HUES48 (cell line): ENCODE measurements at regions not wholly inside any gene's neighbourhood (a gene's known extent, or its start where the extent isn't known, plus 50 kb on each side); places are given as distances from the start of the nearest gene placed in this dataset.

ENCODE experiments used
- H3K27ac ChIP-seq: one replicate; pipeline ENCODE4 v1.7.0; 2013; ENCODE audit warnings: low read depth, low read length, inconsistent platforms
- H3K27me3 ChIP-seq: 2 replicates; pipeline ENCODE4 v1.6.1; 2013; ENCODE audit warnings: mild to moderate bottlenecking, low read length; ENCODE audit not compliant: control insufficient read depth, insufficient read depth
- H3K36me3 ChIP-seq: 2 replicates; pipeline ENCODE4 v1.6.1; 2013; ENCODE audit warnings: low read length; ENCODE audit not compliant: control insufficient read depth, insufficient read depth
- H3K4me1 ChIP-seq: 2 replicates; pipeline ENCODE4 v1.6.1; 2013; ENCODE audit warnings: mild to moderate bottlenecking, low read length; ENCODE audit not compliant: control insufficient read depth, insufficient read depth
- H3K4me3 ChIP-seq: 2 replicates; pipeline ENCODE4 v1.5.1; 2013; ENCODE audit warnings: mild to moderate bottlenecking, low read depth, low read length
- H3K9ac ChIP-seq: 2 replicates; pipeline ENCODE4 v1.6.1; 2013; ENCODE audit warnings: mild to moderate bottlenecking, low read depth, low read length, moderate library complexity
- H3K9me3 ChIP-seq: 2 replicates; pipeline ENCODE4 v1.6.1; 2013; ENCODE audit warnings: low read length; ENCODE audit not compliant: control insufficient read depth, insufficient read depth

- H3K9me3 ChIP-seq: no peaks in the 10 kb centered on the region
- H3K4me1 ChIP-seq: peaks cover 8% of the 10 kb centered on the region; the same call in 1 of the 2 replicates
- no peaks in the 10 kb centered on the region for H3K36me3 ChIP-seq
- no peak overlapping the region for H3K9ac ChIP-seq
- H3K27me3 ChIP-seq: no peaks in the 10 kb centered on the region
- no peak overlapping the region for H3K4me3 ChIP-seq
- H3K27ac ChIP-seq: no peak overlapping the region
These were observed 1329.5 kb upstream of the WWC1 start for GRCh38 chr5:166961913-166962312.

GRCh38 chr5:166962461-166962860 lies 1329.0 kb upstream of the WWC1 start:
- no peaks in the 10 kb centered on the region for H3K9me3 ChIP-seq
- H3K27me3 ChIP-seq: no peaks in the 10 kb centered on the region
- H3K4me1 ChIP-seq: peaks cover 8% of the 10 kb centered on the region; the same call in 1 of the 2 replicates
- H3K27ac ChIP-seq: no peak overlapping the region
- no peaks in the 10 kb centered on the region for H3K36me3 ChIP-seq
- H3K4me3 ChIP-seq: no peak overlapping the region
- H3K9ac ChIP-seq: no peak overlapping the region

- Histone ChIP-seq H3K4me3 (no peak overlapping the region), H3K4me1 (peaks cover 8% of the 10 kb centered on the region; the same call in 1 of the 2 replicates), H3K27me3 (no peaks in the 10 kb centered on the region), H3K27ac (no peak overlapping the region), H3K9ac (no peak overlapping the region), H3K9me3 (no peaks in the 10 kb centered on the region), H3K36me3 (no peaks in the 10 kb centered on the region)
These were observed 1327.8 kb upstream of the WWC1 start for GRCh38 chr5:166963596-166963995.

GRCh38 chr5:166977911-166978422 lies 1313.5 kb upstream of the WWC1 start:
- Histone ChIP-seq H3K9me3 (no peaks in the 10 kb centered on the region), H3K9ac (peak overlapping the region; percentile 74; the same call in 1 of the 2 replicates), H3K4me3 (peak overlapping the region; percentile 92)

GRCh38 chr5:166979307-166979895 lies 1312.0 kb upstream of the WWC1 start:
- H3K9ac ChIP-seq: peak overlapping the region; percentile 74; the same call in 1 of the 2 replicates
- H3K4me1 ChIP-seq: peaks cover 40% of the 10 kb centered on the region
- H3K27me3 ChIP-seq: peaks cover 38% of the 10 kb centered on the region
- H3K4me3 ChIP-seq: peak overlapping the region; percentile 92
- H3K27ac ChIP-seq: no peak overlapping the region
- H3K36me3 ChIP-seq: no peaks in the 10 kb centered on the region
- H3K9me3 ChIP-seq: no peaks in the 10 kb centered on the region

More at GRCh38 chr5:166977911-166978422, 1313.5 kb upstream of the WWC1 start:
- Histone ChIP-seq H3K27me3 (peaks cover 38% of the 10 kb centered on the region), H3K36me3 (no peaks in the 10 kb centered on the region), H3K4me1 (peaks cover 35% of the 10 kb centered on the region), H3K27ac (no peak overlapping the region)

GRCh38 chr5:166980666-166981065 lies 1310.8 kb upstream of the WWC1 start:
- H3K27me3 ChIP-seq: peaks cover 38% of the 10 kb centered on the region
- H3K4me1 ChIP-seq: peaks cover 40% of the 10 kb centered on the region
- H3K9ac ChIP-seq: no peak overlapping the region
- H3K27ac ChIP-seq: no peak overlapping the region
- no peaks in the 10 kb centered on the region for H3K9me3 ChIP-seq
- H3K36me3 ChIP-seq: no peaks in the 10 kb centered on the region
- no peak overlapping the region for H3K4me3 ChIP-seq

- Histone ChIP-seq H3K9me3 (no peaks in the 10 kb centered on the region), H3K9ac (no peak overlapping the region), H3K27me3 (peaks cover 31% of the 10 kb centered on the region), H3K4me3 (no peak overlapping the region), H3K27ac (no peak overlapping the region), H3K4me1 (peaks cover 40% of the 10 kb centered on the region), H3K36me3 (no peaks in the 10 kb centered on the region)
These were observed 1309.2 kb upstream of the WWC1 start for GRCh38 chr5:166982226-166982625.

- H3K9ac ChIP-seq: no peak overlapping the region
- H3K4me3 ChIP-seq: no peak overlapping the region
- peaks cover 19% of the 10 kb centered on the region for H3K4me1 ChIP-seq
- H3K27ac ChIP-seq: no peak overlapping the region
- H3K27me3 ChIP-seq: no peaks in the 10 kb centered on the region
- H3K9me3 ChIP-seq: no peaks in the 10 kb centered on the region
- no peaks in the 10 kb centered on the region for H3K36me3 ChIP-seq
These were observed 1299.8 kb upstream of the WWC1 start for GRCh38 chr5:166991601-166992000.

- Histone ChIP-seq H3K9me3 (no peaks in the 10 kb centered on the region), H3K27me3 (no peaks in the 10 kb centered on the region), H3K36me3 (no peaks in the 10 kb centered on the region), H3K4me1 (peaks cover 19% of the 10 kb centered on the region), H3K27ac (no peak overlapping the region), H3K9ac (no peak overlapping the region), H3K4me3 (no peak overlapping the region)
These were observed 1299.3 kb upstream of the WWC1 start for GRCh38 chr5:166992108-166992507.

GRCh38 chr5:166992874-166993722 lies 1298.3 kb upstream of the WWC1 start:
- no peak overlapping the region for H3K27ac ChIP-seq
- H3K4me3 ChIP-seq: no peak overlapping the region
- no peaks in the 10 kb centered on the region for H3K36me3 ChIP-seq
- peaks cover 19% of the 10 kb centered on the region for H3K4me1 ChIP-seq
- H3K9ac ChIP-seq: no peak overlapping the region
- no peaks in the 10 kb centered on the region for H3K27me3 ChIP-seq
- H3K9me3 ChIP-seq: no peaks in the 10 kb centered on the region

- H3K4me1 ChIP-seq: peaks cover 19% of the 10 kb centered on the region
- H3K27me3 ChIP-seq: no peaks in the 10 kb centered on the region
- H3K4me3 ChIP-seq: no peak overlapping the region
These were observed 1297.2 kb upstream of the WWC1 start for GRCh38 chr5:166994226-166994625.

More at GRCh38 chr5:166994226-166994625, 1297.2 kb upstream of the WWC1 start:
- no peak overlapping the region for H3K9ac ChIP-seq
- H3K9me3 ChIP-seq: no peaks in the 10 kb centered on the region
- no peaks in the 10 kb centered on the region for H3K36me3 ChIP-seq
- no peak overlapping the region for H3K27ac ChIP-seq
